ENCODE measurements at regions not wholly inside any gene's neighbourhood (a gene's known extent, or its start where the extent isn't known, plus 50 kb on each side); places are given as distances from the start of the nearest gene placed in this dataset.

DNA sequence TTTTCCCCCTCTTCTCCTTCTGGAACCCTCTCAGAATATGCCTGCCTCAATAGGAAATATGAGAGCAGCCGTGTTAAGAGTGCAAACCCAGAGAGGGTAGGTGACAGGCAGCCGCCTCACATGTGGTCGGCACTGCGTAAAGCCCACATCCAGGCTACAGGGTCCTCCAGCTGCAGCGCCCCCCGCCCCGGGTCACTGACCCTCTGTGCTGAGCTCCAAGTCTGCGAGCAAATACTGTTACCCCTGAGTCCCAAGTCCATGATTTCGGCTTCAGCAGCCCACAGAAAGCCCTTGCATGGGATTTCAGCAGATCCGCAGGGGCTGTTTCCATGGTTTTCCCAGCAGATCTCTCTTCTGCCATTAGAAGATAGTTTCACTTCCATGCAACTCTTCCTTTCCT lies 186.9 kb upstream of the IRS2 start (continued):
- TF ChIP-seq EZH2 (IDR thresholded peaks at IDR 0.05; ENCODE audit: low read depth, unreplicated experiment) (no peak), JUNB (IDR thresholded peaks at IDR 0.05; ENCODE audit: unreplicated experiment) (no peak), ZNF331 (CRISPR knock-in tag; IDR thresholded peaks at IDR 0.05; ENCODE audit: low read depth) (no peak)
- TF ChIP-seq, protein P1, sequence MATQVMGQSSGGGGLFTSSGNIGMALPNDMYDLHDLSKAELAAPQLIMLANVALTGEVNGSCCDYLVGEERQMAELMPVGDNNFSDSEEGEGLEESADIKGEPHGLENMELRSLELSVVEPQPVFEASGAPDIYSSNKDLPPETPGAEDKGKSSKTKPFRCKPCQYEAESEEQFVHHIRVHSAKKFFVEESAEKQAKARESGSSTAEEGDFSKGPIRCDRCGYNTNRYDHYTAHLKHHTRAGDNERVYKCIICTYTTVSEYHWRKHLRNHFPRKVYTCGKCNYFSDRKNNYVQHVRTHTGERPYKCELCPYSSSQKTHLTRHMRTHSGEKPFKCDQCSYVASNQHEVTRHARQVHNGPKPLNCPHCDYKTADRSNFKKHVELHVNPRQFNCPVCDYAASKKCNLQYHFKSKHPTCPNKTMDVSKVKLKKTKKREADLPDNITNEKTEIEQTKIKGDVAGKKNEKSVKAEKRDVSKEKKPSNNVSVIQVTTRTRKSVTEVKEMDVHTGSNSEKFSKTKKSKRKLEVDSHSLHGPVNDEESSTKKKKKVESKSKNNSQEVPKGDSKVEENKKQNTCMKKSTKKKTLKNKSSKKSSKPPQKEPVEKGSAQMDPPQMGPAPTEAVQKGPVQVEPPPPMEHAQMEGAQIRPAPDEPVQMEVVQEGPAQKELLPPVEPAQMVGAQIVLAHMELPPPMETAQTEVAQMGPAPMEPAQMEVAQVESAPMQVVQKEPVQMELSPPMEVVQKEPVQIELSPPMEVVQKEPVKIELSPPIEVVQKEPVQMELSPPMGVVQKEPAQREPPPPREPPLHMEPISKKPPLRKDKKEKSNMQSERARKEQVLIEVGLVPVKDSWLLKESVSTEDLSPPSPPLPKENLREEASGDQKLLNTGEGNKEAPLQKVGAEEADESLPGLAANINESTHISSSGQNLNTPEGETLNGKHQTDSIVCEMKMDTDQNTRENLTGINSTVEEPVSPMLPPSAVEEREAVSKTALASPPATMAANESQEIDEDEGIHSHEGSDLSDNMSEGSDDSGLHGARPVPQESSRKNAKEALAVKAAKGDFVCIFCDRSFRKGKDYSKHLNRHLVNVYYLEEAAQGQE (IDR thresholded peaks at IDR 0.05; ENCODE audit: unreplicated experiment), result no peak

DNA sequence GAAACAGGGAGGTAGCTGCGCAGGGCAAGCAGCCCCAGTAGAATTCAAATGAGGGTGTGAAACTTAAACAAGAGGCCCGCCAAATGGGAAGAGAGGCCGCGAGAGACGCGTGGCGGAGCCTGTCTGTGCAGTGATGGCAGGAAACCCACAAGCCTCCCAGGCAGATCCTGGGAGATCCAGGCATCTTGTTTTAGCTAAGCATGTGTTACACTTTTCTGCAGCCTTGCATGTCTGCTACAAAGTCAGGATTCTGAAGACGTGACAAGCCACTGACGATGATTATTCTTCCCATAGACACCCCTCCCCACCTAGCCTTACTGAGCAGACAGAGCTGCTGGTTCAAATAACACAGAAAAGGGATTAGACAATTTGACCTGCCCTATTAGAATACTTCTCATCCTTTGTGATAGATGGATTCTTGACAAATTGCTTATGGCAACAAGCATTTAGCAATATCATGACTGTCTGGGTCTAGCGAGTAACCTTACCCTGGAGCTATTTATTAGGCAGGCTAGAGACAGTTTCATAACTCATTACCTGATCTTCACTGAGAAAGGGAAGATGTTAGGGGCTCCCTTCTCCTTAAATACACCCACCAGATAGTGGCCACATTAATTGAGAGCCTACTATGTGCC lies 185.2 kb upstream of the IRS2 start:
- Mint-ChIP-seq H3K4me3 (no peak overlapping the region), H3K27me3 (ENCODE audit: insufficient read depth, low read depth, poor library complexity) (peaks cover 2% of the 10 kb centered on the region), H3K4me1 (no peaks in the 10 kb centered on the region), H3K27ac (no peak overlapping the region), H3K9me3 (peaks cover 12% of the 10 kb centered on the region), H3K36me3 (ENCODE audit: low read depth) (peaks cover 8% of the 10 kb centered on the region; the same call in 2 of the 3 replicates)
- H2AFZ ChIP-seq, result peak overlapping the region; percentile 38; the same call in 1 of the 2 replicates
- DNase-seq (ENCODE audit: low spot score), result no peak
- H3K27me3 ChIP-seq (ENCODE audit: insufficient read depth), result no peaks in the 10 kb centered on the region
- no peaks in the 10 kb centered on the region for H4K20me1 ChIP-seq (replicated peaks; ENCODE audit: insufficient read depth)
- no peaks in the 10 kb centered on the region for H3K4me1 ChIP-seq (ENCODE audit: insufficient read depth)
- no peaks in the 10 kb centered on the region for H3K79me2 ChIP-seq (replicated peaks; ENCODE audit: insufficient read depth)
- H3K9me2 ChIP-seq (ENCODE audit: insufficient read depth), result no peaks in the 10 kb centered on the region; the same call in 1 of the 2 replicates
- no peak overlapping the region for H3K27ac ChIP-seq (ENCODE audit: low read depth)
- no peak overlapping the region for H3K4me3 ChIP-seq
- no peaks in the 10 kb centered on the region; the same call in 1 of the 2 replicates for H3K36me3 ChIP-seq (ENCODE audit: insufficient read depth)
- no peaks in the 10 kb centered on the region for H3F3A ChIP-seq (replicated peaks; ENCODE audit: low read depth)
- no peak for ATAC-seq
- no peak overlapping the region for H3K4me2 ChIP-seq
- TF ChIP-seq CREB1 (CRISPR knock-in tag; IDR thresholded peaks at IDR 0.05; ENCODE audit: low read depth) (no peak), ZNF114 (CRISPR knock-in tag; IDR thresholded peaks at IDR 0.05) (no peak), EZH2phosphoT487 (IDR thresholded peaks at IDR 0.05; ENCODE audit: unreplicated experiment) (no peak), JUNB (IDR thresholded peaks at IDR 0.05; ENCODE audit: unreplicated experiment) (no peak), EZH2 (IDR thresholded peaks at IDR 0.05; ENCODE audit: low read depth, unreplicated experiment) (no peak), STAT1 (IDR thresholded peaks at IDR 0.05; ENCODE audit: unreplicated experiment) (no peak), ZNF331 (CRISPR knock-in tag; IDR thresholded peaks at IDR 0.05; ENCODE audit: low read depth) (no peak)
- TF ChIP-seq, protein P2, sequence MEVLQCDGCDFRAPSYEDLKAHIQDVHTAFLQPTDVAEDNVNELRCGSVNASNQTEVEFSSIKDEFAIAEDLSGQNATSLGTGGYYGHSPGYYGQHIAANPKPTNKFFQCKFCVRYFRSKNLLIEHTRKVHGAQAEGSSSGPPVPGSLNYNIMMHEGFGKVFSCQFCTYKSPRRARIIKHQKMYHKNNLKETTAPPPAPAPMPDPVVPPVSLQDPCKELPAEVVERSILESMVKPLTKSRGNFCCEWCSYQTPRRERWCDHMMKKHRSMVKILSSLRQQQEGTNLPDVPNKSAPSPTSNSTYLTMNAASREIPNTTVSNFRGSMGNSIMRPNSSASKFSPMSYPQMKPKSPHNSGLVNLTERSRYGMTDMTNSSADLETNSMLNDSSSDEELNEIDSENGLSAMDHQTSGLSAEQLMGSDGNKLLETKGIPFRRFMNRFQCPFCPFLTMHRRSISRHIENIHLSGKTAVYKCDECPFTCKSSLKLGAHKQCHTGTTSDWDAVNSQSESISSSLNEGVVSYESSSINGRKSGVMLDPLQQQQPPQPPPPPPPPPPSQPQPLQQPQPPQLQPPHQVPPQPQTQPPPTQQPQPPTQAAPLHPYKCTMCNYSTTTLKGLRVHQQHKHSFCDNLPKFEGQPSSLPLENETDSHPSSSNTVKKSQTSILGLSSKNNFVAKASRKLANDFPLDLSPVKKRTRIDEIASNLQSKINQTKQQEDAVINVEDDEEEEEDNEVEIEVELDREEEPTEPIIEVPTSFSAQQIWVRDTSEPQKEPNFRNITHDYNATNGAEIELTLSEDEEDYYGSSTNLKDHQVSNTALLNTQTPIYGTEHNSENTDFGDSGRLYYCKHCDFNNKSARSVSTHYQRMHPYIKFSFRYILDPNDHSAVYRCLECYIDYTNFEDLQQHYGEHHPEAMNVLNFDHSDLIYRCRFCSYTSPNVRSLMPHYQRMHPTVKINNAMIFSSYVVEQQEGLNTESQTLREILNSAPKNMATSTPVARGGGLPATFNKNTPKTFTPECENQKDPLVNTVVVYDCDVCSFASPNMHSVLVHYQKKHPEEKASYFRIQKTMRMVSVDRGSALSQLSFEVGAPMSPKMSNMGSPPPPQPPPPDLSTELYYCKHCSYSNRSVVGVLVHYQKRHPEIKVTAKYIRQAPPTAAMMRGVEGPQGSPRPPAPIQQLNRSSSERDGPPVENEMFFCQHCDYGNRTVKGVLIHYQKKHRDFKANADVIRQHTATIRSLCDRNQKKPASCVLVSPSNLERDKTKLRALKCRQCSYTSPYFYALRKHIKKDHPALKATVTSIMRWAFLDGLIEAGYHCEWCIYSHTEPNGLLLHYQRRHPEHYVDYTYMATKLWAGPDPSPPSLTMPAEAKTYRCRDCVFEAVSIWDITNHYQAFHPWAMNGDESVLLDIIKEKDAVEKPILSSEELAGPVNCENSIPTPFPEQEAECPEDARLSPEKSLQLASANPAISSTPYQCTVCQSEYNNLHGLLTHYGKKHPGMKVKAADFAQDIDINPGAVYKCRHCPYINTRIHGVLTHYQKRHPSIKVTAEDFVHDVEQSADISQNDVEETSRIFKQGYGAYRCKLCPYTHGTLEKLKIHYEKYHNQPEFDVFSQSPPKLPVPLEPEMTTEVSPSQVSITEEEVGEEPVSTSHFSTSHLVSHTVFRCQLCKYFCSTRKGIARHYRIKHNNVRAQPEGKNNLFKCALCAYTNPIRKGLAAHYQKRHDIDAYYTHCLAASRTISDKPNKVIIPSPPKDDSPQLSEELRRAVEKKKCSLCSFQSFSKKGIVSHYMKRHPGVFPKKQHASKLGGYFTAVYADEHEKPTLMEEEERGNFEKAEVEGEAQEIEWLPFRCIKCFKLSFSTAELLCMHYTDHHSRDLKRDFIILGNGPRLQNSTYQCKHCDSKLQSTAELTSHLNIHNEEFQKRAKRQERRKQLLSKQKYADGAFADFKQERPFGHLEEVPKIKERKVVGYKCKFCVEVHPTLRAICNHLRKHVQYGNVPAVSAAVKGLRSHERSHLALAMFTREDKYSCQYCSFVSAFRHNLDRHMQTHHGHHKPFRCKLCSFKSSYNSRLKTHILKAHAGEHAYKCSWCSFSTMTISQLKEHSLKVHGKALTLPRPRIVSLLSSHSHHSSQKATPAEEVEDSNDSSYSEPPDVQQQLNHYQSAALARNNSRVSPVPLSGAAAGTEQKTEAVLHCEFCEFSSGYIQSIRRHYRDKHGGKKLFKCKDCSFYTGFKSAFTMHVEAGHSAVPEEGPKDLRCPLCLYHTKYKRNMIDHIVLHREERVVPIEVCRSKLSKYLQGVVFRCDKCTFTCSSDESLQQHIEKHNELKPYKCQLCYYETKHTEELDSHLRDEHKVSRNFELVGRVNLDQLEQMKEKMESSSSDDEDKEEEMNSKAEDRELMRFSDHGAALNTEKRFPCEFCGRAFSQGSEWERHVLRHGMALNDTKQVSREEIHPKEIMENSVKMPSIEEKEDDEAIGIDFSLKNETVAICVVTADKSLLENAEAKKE (CRISPR knock-in tag; IDR thresholded peaks at IDR 0.05), result no peak
- TF ChIP-seq, protein P3, sequence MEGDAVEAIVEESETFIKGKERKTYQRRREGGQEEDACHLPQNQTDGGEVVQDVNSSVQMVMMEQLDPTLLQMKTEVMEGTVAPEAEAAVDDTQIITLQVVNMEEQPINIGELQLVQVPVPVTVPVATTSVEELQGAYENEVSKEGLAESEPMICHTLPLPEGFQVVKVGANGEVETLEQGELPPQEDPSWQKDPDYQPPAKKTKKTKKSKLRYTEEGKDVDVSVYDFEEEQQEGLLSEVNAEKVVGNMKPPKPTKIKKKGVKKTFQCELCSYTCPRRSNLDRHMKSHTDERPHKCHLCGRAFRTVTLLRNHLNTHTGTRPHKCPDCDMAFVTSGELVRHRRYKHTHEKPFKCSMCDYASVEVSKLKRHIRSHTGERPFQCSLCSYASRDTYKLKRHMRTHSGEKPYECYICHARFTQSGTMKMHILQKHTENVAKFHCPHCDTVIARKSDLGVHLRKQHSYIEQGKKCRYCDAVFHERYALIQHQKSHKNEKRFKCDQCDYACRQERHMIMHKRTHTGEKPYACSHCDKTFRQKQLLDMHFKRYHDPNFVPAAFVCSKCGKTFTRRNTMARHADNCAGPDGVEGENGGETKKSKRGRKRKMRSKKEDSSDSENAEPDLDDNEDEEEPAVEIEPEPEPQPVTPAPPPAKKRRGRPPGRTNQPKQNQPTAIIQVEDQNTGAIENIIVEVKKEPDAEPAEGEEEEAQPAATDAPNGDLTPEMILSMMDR (conservative IDR thresholded peaks at IDR 0.05; ENCODE audit: low read depth in 2 of 2), result no peak
- TF ChIP-seq, protein P4, sequence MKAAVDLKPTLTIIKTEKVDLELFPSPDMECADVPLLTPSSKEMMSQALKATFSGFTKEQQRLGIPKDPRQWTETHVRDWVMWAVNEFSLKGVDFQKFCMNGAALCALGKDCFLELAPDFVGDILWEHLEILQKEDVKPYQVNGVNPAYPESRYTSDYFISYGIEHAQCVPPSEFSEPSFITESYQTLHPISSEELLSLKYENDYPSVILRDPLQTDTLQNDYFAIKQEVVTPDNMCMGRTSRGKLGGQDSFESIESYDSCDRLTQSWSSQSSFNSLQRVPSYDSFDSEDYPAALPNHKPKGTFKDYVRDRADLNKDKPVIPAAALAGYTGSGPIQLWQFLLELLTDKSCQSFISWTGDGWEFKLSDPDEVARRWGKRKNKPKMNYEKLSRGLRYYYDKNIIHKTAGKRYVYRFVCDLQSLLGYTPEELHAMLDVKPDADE (IDR thresholded peaks at IDR 0.05), result no peak
